HG03159 (cell line): ENCODE measurements at regions not wholly inside any gene's neighbourhood (a gene's known extent, or its start where the extent isn't known, plus 50 kb on each side); places are given as distances from the start of the nearest gene placed in this dataset.
"Not testable (repeated sequence)": the region's sequence is repeated elsewhere in the genome, so short reads cannot be mapped to it uniquely, and the experiment has no call there.

Experiments
- ATAC-seq: cut with Tn5 transposase; IDR thresholded peaks from one replicate; pipeline ENCODE4 v1.9.1; 2021; ENCODE audit warnings: mild to moderate bottlenecking, moderate library complexity; ENCODE audit not compliant: unreplicated experiment

DNA sequence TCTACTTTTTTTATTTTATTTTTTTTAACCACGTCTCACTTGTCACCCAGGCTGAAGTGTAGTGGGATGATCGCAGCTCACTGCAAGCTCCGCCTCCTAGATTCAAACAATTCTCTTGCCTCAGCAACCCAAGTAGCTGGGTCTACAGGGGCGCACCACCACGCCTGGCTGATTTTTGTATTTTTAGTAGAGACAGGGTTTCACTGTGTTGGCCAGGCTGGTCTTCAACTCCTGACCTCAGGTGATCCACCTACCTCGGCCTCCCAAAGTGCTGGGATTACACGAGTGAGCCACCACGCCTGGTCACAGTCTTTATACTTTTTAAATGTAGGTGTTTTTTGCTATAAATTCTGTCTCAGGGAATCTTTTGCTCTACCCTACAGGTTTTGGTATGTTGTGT lies 440.5 kb downstream of the XIRP2 start:
- not testable (repeated sequence) for ATAC-seq

DNA sequence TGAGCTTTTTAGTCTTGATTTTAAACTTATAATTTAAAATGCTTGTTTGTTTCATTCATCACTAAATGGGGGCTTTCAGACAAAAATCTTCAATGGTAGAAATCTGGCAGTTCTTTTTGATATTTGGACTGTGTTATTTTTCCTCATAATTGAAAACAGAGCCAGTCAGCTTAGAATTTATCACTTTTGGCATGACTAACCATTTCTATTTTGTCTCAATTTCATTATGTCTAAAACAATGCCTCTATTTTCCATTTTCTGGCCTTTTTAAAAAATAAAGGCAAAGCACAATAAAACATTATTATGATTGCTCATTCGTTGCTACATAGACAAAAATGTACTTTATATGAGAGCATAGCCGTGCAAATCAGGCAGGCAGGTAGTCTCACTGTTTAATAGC lies 434.5 kb downstream of the XIRP2 start:
- no peak for ATAC-seq

DNA sequence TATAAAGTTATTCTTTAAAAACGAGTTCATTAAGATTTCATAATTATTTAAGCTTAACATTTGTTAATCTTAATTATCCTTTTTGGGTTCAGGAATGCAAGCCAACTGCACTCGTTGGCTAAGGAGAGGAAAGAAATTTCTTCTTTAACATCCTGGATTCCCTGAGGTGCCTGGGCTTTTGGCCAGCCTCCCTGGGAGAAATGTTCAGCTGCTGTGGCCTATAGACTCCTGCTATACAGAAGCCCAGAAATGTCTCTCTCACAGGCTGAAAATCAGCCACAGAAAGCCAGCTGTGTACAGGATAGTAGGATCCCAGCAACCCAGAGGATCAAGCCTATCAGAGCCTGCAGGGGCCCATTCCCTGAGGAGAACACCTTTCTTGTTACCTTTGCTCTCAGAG lies 430.3 kb downstream of the XIRP2 start:
- ATAC-seq, result no peak

DNA sequence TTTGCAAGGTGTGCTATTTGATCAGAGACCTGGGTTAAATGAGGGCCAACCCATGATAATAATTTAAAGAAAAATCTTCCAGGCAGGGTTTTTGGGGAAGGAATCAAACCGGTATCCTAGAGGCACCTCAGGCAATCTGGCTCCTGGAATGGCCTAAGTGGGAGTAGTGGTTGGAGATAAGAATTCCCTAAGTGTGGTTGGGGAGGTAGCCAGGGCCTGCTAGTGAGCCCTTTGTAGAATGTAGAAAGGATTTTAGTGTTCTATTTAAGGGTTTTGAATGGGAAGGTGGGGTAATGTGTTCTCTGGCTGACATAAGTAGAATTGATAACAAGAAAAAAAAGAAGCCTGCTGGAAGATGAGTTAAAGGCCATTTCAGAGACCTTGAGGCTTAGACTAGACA lies 422.2 kb downstream of the XIRP2 start:
- ATAC-seq, result no peak
